ENCODE measurements at regions not wholly inside any gene's neighbourhood (a gene's known extent, or its start where the extent isn't known, plus 50 kb on each side); places are given as distances from the start of the nearest gene placed in this dataset.

- DNase-seq (ENCODE audit: low read depth, low spot score): no peak
Observed at GRCh38 chr5:174310706-174311105, 265.2 kb downstream of the NSG2 start.

- no peak for DNase-seq (ENCODE audit: low read depth, low spot score)
Observed at GRCh38 chr5:174311121-174311520, 265.6 kb downstream of the NSG2 start.

- no peak for DNase-seq (ENCODE audit: low read depth, low spot score)
Observed at GRCh38 chr5:174311531-174312269, 266.2 kb downstream of the NSG2 start.

GRCh38 chr5:174312270-174312617, 266.7 kb downstream of the NSG2 start:
- no peak for DNase-seq (ENCODE audit: low read depth, low spot score)

- DNase-seq (ENCODE audit: low read depth, low spot score): no peak
Observed at GRCh38 chr5:174312641-174313040, 267.1 kb downstream of the NSG2 start.

- no peak for DNase-seq (ENCODE audit: low read depth, low spot score)
Observed at GRCh38 chr5:174313615-174314014, 268.1 kb downstream of the NSG2 start.

- DNase-seq (ENCODE audit: low read depth, low spot score): no peak
Observed at GRCh38 chr5:174314261-174314660, 268.8 kb downstream of the NSG2 start.

GRCh38 chr5:174315471-174315870, 270.0 kb downstream of the NSG2 start:
- no peak for DNase-seq (ENCODE audit: low read depth, low spot score)

- DNase-seq (ENCODE audit: low read depth, low spot score): no peak
Observed at GRCh38 chr5:174315871-174316270, 270.4 kb downstream of the NSG2 start.

GRCh38 chr5:174316326-174316725, 270.8 kb downstream of the NSG2 start:
- no peak for DNase-seq (ENCODE audit: low read depth, low spot score)

- no peak for DNase-seq (ENCODE audit: low read depth, low spot score)
Observed at GRCh38 chr5:174317256-174317894, 271.9 kb downstream of the NSG2 start.

- no peak for DNase-seq (ENCODE audit: low read depth, low spot score)
Observed at GRCh38 chr5:174318578-174318977, 273.1 kb downstream of the NSG2 start.

- no peak for DNase-seq (ENCODE audit: low read depth, low spot score)
Observed at GRCh38 chr5:174319551-174319950, 274.0 kb downstream of the NSG2 start.

GRCh38 chr5:174320051-174320450, 274.5 kb downstream of the NSG2 start:
- DNase-seq (ENCODE audit: low read depth, low spot score): no peak

- no peak for DNase-seq (ENCODE audit: low read depth, low spot score)
Observed at GRCh38 chr5:174323878-174324281, 278.4 kb downstream of the NSG2 start.

- no peak for DNase-seq (ENCODE audit: low read depth, low spot score)
Observed at GRCh38 chr5:174324680-174325079, 279.2 kb downstream of the NSG2 start.

GRCh38 chr5:174325431-174325830, 279.9 kb downstream of the NSG2 start:
- DNase-seq (ENCODE audit: low read depth, low spot score): no peak

GRCh38 chr5:174325961-174326360, 280.5 kb downstream of the NSG2 start:
- DNase-seq (ENCODE audit: low read depth, low spot score): no peak

- no peak for DNase-seq (ENCODE audit: low read depth, low spot score)
Observed at GRCh38 chr5:174326372-174326771, 280.9 kb downstream of the NSG2 start.

GRCh38 chr5:174327317-174327864, 281.9 kb downstream of the NSG2 start:
- no peak for DNase-seq (ENCODE audit: low read depth, low spot score)

GRCh38 chr5:174327896-174328295, 282.4 kb downstream of the NSG2 start:
- no peak for DNase-seq (ENCODE audit: low read depth, low spot score)

GRCh38 chr5:174328631-174329299, 283.3 kb downstream of the NSG2 start:
- DNase-seq (ENCODE audit: low read depth, low spot score): no peak

Measured in pulmonary artery endothelial cell (primary cell).